Mesothelial cell of epicardium (in vitro differentiated cells): ENCODE measurements at regions not wholly inside any gene's neighbourhood (a gene's known extent, or its start where the extent isn't known, plus 50 kb on each side); places are given as distances from the start of the nearest gene placed in this dataset.

Source experiments
- DNase-seq, 2 experiments: peaks; one replicate each; pipeline ENCODE4 v3.0.0; 2021; ENCODE audit warnings: low spot score in 2 of 2; ENCODE audit not compliant: unreplicated experiment in 2 of 2
- H3K27ac Mint-ChIP-seq: 2 replicates; pipeline ENCODE4 v1.8.0; 2021; ENCODE audit warnings: mixed read lengths
- H3K27me3 Mint-ChIP-seq: 2 replicates; pipeline ENCODE4 v1.8.0; 2021; ENCODE audit warnings: low read depth, mixed read lengths
- H3K36me3 Mint-ChIP-seq: 2 replicates; pipeline ENCODE4 v1.8.0; 2021; ENCODE audit warnings: mixed read lengths
- H3K4me1 Mint-ChIP-seq: 2 replicates; pipeline ENCODE4 v1.8.0; 2021; ENCODE audit warnings: mixed read lengths
- H3K4me3 Mint-ChIP-seq: 2 replicates; pipeline ENCODE4 v1.8.0; 2021; ENCODE audit warnings: mild to moderate bottlenecking, moderate library complexity, mixed read lengths
- H3K9me3 Mint-ChIP-seq: 2 replicates; pipeline ENCODE4 v1.8.0; 2021; ENCODE audit warnings: mixed read lengths
- CTCF ChIP-seq: fragments of 200-600 bp; sonication (generic); IDR thresholded peaks from one replicate; pipeline ENCODE4 v1.5.0; 2021; ENCODE audit warnings: antibody characterized with exemption; ENCODE audit not compliant: unreplicated experiment

- no peak for TF ChIP-seq CTCF
- Mint-ChIP-seq H3K36me3 (peaks cover 8% of the 10 kb centered on the region), H3K9me3 (peaks cover 11% of the 10 kb centered on the region), H3K4me3 (no peak overlapping the region), H3K27ac (no peak overlapping the region), H3K27me3 (no peaks in the 10 kb centered on the region), H3K4me1 (peaks cover 6% of the 10 kb centered on the region)
- no peak for DNase-seq
Measured at GRCh38 chr6:23590498-23591126, 535.4 kb upstream of the NRSN1 start.

GRCh38 chr6:23591761-23592160, 534.3 kb upstream of the NRSN1 start:
- Mint-ChIP-seq H3K36me3 (peaks cover 8% of the 10 kb centered on the region), H3K4me1 (peaks cover 6% of the 10 kb centered on the region), H3K27me3 (no peaks in the 10 kb centered on the region), H3K9me3 (peaks cover 11% of the 10 kb centered on the region), H3K27ac (no peak overlapping the region), H3K4me3 (no peak overlapping the region)
- DNase-seq = no peak
- no peak for TF ChIP-seq CTCF

GRCh38 chr6:23600118-23600517, 525.9 kb upstream of the NRSN1 start:
- peaks cover 6% of the 10 kb centered on the region for H3K4me1 Mint-ChIP-seq
- DNase-seq = no peak
- H3K27me3 Mint-ChIP-seq = no peaks in the 10 kb centered on the region
- TF ChIP-seq CTCF = no peak
- peaks cover 30% of the 10 kb centered on the region for H3K36me3 Mint-ChIP-seq
- H3K4me3 Mint-ChIP-seq = no peak overlapping the region
- H3K27ac Mint-ChIP-seq = no peak overlapping the region
- H3K9me3 Mint-ChIP-seq = peaks cover 29% of the 10 kb centered on the region

- TF ChIP-seq CTCF = no peak
- Mint-ChIP-seq H3K4me3 (no peak overlapping the region), H3K9me3 (peaks cover 38% of the 10 kb centered on the region), H3K4me1 (peaks cover 6% of the 10 kb centered on the region), H3K27ac (no peak overlapping the region), H3K36me3 (peaks cover 37% of the 10 kb centered on the region), H3K27me3 (no peaks in the 10 kb centered on the region)
- no peak for DNase-seq
Measured at GRCh38 chr6:23601811-23602345, 524.1 kb upstream of the NRSN1 start.

- H3K9me3 Mint-ChIP-seq = peaks cover 20% of the 10 kb centered on the region
- H3K4me1 Mint-ChIP-seq = peaks cover 47% of the 10 kb centered on the region
- TF ChIP-seq CTCF = no peak
- H3K27me3 Mint-ChIP-seq = no peaks in the 10 kb centered on the region
- no peak for DNase-seq
- H3K4me3 Mint-ChIP-seq = no peak overlapping the region
- H3K27ac Mint-ChIP-seq = peak overlapping the region; percentile 91
- H3K36me3 Mint-ChIP-seq = peaks cover 17% of the 10 kb centered on the region
Measured at GRCh38 chr6:23608931-23609435, 517.0 kb upstream of the NRSN1 start.
